OCI-LY1 (cell line): ENCODE measurements at regions not wholly inside any gene's neighbourhood (a gene's known extent, or its start where the extent isn't known, plus 50 kb on each side); places are given as distances from the start of the nearest gene placed in this dataset.

ENCODE experiments used
- H2AFZ ChIP-seq: fragments of 200-600 bp; sonication (generic), shearing (Covaris generic); 2 replicates; pipeline ENCODE4 v1.6.0; 2014; ENCODE audit warnings: antibody characterized with exemption, mild to moderate bottlenecking, low read length
- H3F3A ChIP-seq: fragments of 200-600 bp; sonication (generic), shearing (Covaris generic); 2 replicates; pipeline ENCODE4 v1.6.0; 2014; ENCODE audit warnings: mild to moderate bottlenecking, antibody characterized with exemption, low read length, moderate library complexity; ENCODE audit not compliant: insufficient read depth
- H3K27ac ChIP-seq: fragments of 200-600 bp; sonication (generic); 2 replicates; pipeline ENCODE4 v1.5.1; 2014; ENCODE audit warnings: low read length, mixed run types, mild to moderate bottlenecking, low read depth; ENCODE audit not compliant: poor library complexity, severe bottlenecking
- H3K27me3 ChIP-seq: fragments of 200-600 bp; sonication (generic); 2 replicates; pipeline ENCODE4 v1.6.0; 2014; ENCODE audit warnings: antibody characterized with exemption, mild to moderate bottlenecking, low read length, moderate library complexity; ENCODE audit not compliant: insufficient read depth
- H3K36me3 ChIP-seq: fragments of 200-600 bp; sonication (generic); 2 replicates; pipeline ENCODE4 v1.6.1; 2014; ENCODE audit warnings: mild to moderate bottlenecking, antibody characterized with exemption, low read length, moderate library complexity, mixed read lengths; ENCODE audit not compliant: insufficient read depth
- H3K4me1 ChIP-seq: fragments of 200-600 bp; sonication (generic); 2 replicates; pipeline ENCODE4 v1.5.1; 2014; ENCODE audit warnings: mild to moderate bottlenecking, low read length, moderate library complexity; ENCODE audit not compliant: insufficient read depth, severe bottlenecking
- H3K4me2 ChIP-seq: fragments of 200-600 bp; sonication (generic), shearing (Covaris generic); 2 replicates; pipeline ENCODE4 v1.6.1; 2014; ENCODE audit warnings: low read length
- H3K4me3 ChIP-seq: fragments of 200-600 bp; sonication (generic); 2 replicates; pipeline ENCODE4 v1.5.1; 2014; ENCODE audit warnings: low read length, low read depth, mild to moderate bottlenecking, mixed read lengths; ENCODE audit not compliant: poor library complexity, severe bottlenecking
- H3K79me2 ChIP-seq: fragments of 200-600 bp; shearing (Covaris generic); 2 replicates; pipeline ENCODE4 v1.6.1; 2016; ENCODE audit warnings: mixed run types, low read length, mixed read lengths; ENCODE audit not compliant: insufficient read depth
- H3K9ac ChIP-seq: fragments of 200-600 bp; sonication (generic), shearing (Covaris generic); 2 replicates; pipeline ENCODE4 v1.6.1; 2014; ENCODE audit warnings: mild to moderate bottlenecking, low read length, mixed read lengths
- H3K9me2 ChIP-seq: fragments of 200-600 bp; sonication (generic), shearing (Covaris generic); 2 replicates; pipeline ENCODE4 v1.6.1; 2014; ENCODE audit warnings: low read depth, mild to moderate bottlenecking, low read length, mixed read lengths
- H3K9me3 ChIP-seq: fragments of 200-600 bp; shearing (Covaris generic); 2 replicates; pipeline ENCODE4 v1.6.1; 2014; ENCODE audit warnings: low read length, mixed read lengths
- H4K20me1 ChIP-seq: fragments of 200-600 bp; sonication (generic), shearing (Covaris generic); 2 replicates; pipeline ENCODE4 v1.6.0; 2016; ENCODE audit warnings: mild to moderate bottlenecking, low read length; ENCODE audit not compliant: insufficient read depth
- EZH2 ChIP-seq: fragments of 200-600 bp; sonication (generic), shearing (Covaris generic); IDR thresholded peaks from 2 replicates; pipeline ENCODE4 v1.8.0; 2017; ENCODE audit warnings: borderline replicate concordance, mixed run types, mild to moderate bottlenecking, antibody characterized with exemption, low read length, moderate library complexity, mixed read lengths
- TF ChIP-seq, protein P1 (sequence below): fragments of 200-600 bp; sonication (generic), shearing (Covaris generic); IDR thresholded peaks from 2 replicates; pipeline ENCODE4 v1.5.1; 2017; ENCODE audit warnings: mild to moderate bottlenecking, antibody characterized with exemption, low read length, moderate library complexity, mixed read lengths

DNA sequence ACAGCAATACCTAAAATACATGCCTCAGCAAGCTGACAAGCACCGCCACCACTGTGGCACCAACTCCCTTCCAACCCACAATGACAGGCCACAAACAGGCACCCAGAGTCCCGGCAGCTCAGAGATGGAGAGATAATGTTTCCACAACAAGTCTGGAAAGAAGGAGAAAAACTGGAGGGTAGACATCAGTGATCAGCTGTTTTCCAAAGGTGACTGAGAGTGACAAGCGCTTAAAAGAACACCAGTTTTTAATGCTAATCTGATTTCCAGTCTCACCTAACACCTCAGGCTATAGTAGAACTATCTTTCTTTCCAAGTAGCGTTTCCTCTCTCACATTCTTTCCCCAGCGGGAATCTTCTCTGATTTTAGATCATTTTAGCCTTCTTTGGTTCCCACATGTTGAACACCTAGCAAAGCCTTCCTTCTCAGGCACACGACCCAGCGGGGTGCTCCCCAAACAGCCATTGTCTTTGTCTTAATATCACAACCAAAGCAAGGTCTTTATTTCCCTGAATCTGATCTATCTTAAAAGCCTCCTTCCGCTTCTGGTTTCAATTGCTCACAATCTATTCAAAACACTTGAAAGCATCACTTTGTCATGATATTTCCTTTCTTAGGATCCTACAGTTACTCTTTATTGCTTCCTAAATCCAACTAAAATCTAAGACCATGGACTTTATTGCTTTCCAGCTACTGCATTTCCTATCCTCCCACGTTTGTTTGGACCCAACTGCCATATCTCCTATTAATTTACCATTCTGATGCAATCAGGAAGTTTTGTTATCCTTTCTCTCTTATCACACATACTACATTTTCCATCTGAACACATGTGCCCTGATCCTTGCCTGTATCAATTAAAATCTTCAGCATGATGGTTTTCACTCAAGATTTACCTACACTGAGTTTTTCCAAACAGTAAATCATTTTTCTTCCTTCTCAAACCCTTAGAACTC lies 282.7 kb downstream of the ADGB start:
- H4K20me1 ChIP-seq: no peaks in the 10 kb centered on the region
- H3F3A ChIP-seq: no peaks in the 10 kb centered on the region

GRCh38 chr6:146883640-146884531 lies 285.1 kb downstream of the ADGB start:
- Histone ChIP-seq H3K4me1 (no peaks in the 10 kb centered on the region), H3K27ac (no peak overlapping the region), H3K79me2 (no peaks in the 10 kb centered on the region), H3K36me3 (no peaks in the 10 kb centered on the region), H3K9me2 (no peaks in the 10 kb centered on the region), H3K9ac (no peak overlapping the region), H4K20me1 (no peaks in the 10 kb centered on the region), H3K27me3 (0 out of 2 replicates have a peak, but pooled peaks cover 2% of the 10 kb centered on the region), H3K4me3 (no peak overlapping the region), H3K4me2 (no peak overlapping the region), H3F3A (no peaks in the 10 kb centered on the region), H3K9me3 (no peaks in the 10 kb centered on the region), H2AFZ (no peak overlapping the region)
- no peak for TF ChIP-seq EZH2
- TF ChIP-seq, protein P1, sequence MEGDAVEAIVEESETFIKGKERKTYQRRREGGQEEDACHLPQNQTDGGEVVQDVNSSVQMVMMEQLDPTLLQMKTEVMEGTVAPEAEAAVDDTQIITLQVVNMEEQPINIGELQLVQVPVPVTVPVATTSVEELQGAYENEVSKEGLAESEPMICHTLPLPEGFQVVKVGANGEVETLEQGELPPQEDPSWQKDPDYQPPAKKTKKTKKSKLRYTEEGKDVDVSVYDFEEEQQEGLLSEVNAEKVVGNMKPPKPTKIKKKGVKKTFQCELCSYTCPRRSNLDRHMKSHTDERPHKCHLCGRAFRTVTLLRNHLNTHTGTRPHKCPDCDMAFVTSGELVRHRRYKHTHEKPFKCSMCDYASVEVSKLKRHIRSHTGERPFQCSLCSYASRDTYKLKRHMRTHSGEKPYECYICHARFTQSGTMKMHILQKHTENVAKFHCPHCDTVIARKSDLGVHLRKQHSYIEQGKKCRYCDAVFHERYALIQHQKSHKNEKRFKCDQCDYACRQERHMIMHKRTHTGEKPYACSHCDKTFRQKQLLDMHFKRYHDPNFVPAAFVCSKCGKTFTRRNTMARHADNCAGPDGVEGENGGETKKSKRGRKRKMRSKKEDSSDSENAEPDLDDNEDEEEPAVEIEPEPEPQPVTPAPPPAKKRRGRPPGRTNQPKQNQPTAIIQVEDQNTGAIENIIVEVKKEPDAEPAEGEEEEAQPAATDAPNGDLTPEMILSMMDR: no peak

More for the DNA sequence above, 282.7 kb downstream of the ADGB start:
- H3K9me2 ChIP-seq: no peaks in the 10 kb centered on the region
- H2AFZ ChIP-seq: no peak overlapping the region
- H3K4me3 ChIP-seq: no peak overlapping the region
- 0 out of 2 replicates have a peak, but pooled peaks cover 2% of the 10 kb centered on the region for H3K27me3 ChIP-seq
- no peaks in the 10 kb centered on the region for H3K79me2 ChIP-seq
- H3K9me3 ChIP-seq: no peaks in the 10 kb centered on the region
- H3K4me1 ChIP-seq: peaks cover 4% of the 10 kb centered on the region
- H3K9ac ChIP-seq: no peak overlapping the region
- no peaks in the 10 kb centered on the region for H3K36me3 ChIP-seq
- no peak overlapping the region for H3K4me2 ChIP-seq
- no peak for TF ChIP-seq EZH2
- TF ChIP-seq, protein P1: no peak
- no peak overlapping the region for H3K27ac ChIP-seq

DNA sequence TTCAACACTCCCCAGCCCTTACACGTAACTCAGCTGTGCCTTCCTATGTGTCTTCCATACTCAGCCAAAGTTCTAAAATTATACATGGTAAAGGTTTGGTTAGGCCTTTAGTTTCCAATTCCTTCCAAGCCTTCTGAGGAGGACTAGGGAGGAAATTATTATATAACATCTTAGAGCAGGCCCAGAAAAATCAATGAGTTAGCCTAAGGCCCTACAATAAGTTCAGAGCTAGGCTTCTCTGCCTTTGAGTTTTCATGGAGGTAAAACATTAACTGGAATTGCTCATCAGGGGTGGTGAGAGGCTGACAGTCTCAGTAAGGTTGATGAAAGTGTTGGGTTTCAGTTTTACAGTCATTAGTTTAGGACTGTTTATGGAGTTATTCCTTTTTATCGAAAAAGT lies 286.0 kb downstream of the ADGB start:
- Histone ChIP-seq H3K79me2 (no peaks in the 10 kb centered on the region), H3K27ac (no peak overlapping the region), H3K4me2 (no peak overlapping the region), H2AFZ (no peak overlapping the region), H3K4me1 (no peaks in the 10 kb centered on the region), H4K20me1 (no peaks in the 10 kb centered on the region), H3K36me3 (no peaks in the 10 kb centered on the region), H3F3A (no peaks in the 10 kb centered on the region), H3K9me2 (no peaks in the 10 kb centered on the region), H3K9me3 (no peaks in the 10 kb centered on the region), H3K27me3 (0 out of 2 replicates have a peak, but pooled peaks cover 2% of the 10 kb centered on the region), H3K4me3 (no peak overlapping the region), H3K9ac (no peak overlapping the region)
- TF ChIP-seq, protein P1: no peak
- TF ChIP-seq EZH2: no peak
